MM.1S (cell line): ENCODE measurements at regions not wholly inside any gene's neighbourhood (a gene's known extent, or its start where the extent isn't known, plus 50 kb on each side); places are given as distances from the start of the nearest gene placed in this dataset.

ENCODE experiments used
- EZH2 ChIP-seq: fragments of 300-600 bp; sonication (generic); optimal IDR thresholded peaks from 2 replicates; pipeline ENCODE3; 2017; ENCODE audit warnings: low read depth, mild to moderate bottlenecking, antibody characterized with exemption, low read length, mixed read lengths
- EZH2phosphoT487 ChIP-seq: fragments of 300-600 bp; sonication (generic); IDR thresholded peaks from 2 replicates; pipeline ENCODE4 v1.6.1; 2018; ENCODE audit warnings: antibody characterized with exemption, low read length
- TF ChIP-seq, protein P1 (sequence below): fragments of 300-600 bp; sonication (generic); IDR thresholded peaks from 2 replicates; pipeline ENCODE4 v1.5.1; 2016; ENCODE audit warnings: antibody characterized with exemption, low read length, mixed read lengths

DNA sequence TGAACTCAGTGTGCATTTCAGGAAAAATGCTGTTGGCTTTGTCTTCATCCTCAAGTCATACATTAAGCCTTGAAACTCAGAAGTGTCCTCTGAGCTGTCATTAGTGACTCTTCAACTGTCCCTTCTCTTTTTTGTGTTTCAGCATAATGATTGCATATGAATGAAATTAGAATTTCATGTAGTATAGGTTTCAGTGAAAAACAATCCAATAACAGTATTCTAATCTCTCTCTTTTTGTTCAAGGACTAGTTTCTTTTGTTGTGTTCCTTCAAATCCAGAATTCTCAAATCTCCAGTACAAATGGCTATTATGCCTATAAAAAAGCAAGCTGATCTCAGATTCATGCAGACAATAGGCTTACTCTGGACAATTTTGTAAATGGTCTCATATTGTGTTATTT lies 133.5 kb downstream of the QPCT start:
- TF ChIP-seq, protein P1, sequence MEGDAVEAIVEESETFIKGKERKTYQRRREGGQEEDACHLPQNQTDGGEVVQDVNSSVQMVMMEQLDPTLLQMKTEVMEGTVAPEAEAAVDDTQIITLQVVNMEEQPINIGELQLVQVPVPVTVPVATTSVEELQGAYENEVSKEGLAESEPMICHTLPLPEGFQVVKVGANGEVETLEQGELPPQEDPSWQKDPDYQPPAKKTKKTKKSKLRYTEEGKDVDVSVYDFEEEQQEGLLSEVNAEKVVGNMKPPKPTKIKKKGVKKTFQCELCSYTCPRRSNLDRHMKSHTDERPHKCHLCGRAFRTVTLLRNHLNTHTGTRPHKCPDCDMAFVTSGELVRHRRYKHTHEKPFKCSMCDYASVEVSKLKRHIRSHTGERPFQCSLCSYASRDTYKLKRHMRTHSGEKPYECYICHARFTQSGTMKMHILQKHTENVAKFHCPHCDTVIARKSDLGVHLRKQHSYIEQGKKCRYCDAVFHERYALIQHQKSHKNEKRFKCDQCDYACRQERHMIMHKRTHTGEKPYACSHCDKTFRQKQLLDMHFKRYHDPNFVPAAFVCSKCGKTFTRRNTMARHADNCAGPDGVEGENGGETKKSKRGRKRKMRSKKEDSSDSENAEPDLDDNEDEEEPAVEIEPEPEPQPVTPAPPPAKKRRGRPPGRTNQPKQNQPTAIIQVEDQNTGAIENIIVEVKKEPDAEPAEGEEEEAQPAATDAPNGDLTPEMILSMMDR: no peak
- TF ChIP-seq EZH2phosphoT487: no peak
- no peak for TF ChIP-seq EZH2
